ENCODE measurements at regions not wholly inside any gene's neighbourhood (a gene's known extent, or its start where the extent isn't known, plus 50 kb on each side); places are given as distances from the start of the nearest gene placed in this dataset.
A peak's percentile ranks its signal among the peaks of the same experiment; 100 is the strongest.
"Not testable (repeated sequence)": the region's sequence is repeated elsewhere in the genome, so short reads cannot be mapped to it uniquely, and the experiment has no call there.

DNA sequence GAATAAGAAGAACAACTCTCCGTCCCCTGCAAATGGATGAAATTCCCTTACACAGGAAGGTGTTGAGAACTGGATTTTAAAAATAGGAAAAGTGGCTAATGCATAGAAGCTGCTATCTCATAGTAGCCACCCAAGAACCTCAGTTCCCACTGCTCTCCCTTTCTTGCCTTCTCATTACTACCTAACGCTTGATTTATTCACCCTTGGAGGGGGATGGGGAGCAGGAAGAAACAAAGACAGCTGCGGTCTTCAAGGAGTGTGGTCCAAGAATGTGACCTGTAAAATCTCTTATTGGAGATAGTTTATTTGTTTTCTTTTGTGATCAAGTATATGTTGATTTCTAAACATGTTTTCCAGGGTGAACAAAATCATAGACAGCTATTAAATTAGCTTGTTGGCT, 274.1 kb upstream of the CTNNB1 start:
- Mint-ChIP-seq H3K27me3 (ENCODE audit: low read depth) (peaks cover 15% of the 10 kb centered on the region), H3K4me1 (ENCODE audit: low read depth) (no peaks in the 10 kb centered on the region), H3K4me3 (no peak overlapping the region), H3K27ac (no peak overlapping the region), H3K36me3 (ENCODE audit: low read depth) (no peaks in the 10 kb centered on the region), H3K9me3 (no peaks in the 10 kb centered on the region)
- no peak for DNase-seq
- intact Hi-C loops (cut with micrococcal nuclease) = no loop called here
- CTCF ChIA-PET = interaction anchor here (0.8 kb wide), 1 partner anchor 145 kb away, joined by 5 read pairs; no protein-coding TSS in a partner anchor

DNA sequence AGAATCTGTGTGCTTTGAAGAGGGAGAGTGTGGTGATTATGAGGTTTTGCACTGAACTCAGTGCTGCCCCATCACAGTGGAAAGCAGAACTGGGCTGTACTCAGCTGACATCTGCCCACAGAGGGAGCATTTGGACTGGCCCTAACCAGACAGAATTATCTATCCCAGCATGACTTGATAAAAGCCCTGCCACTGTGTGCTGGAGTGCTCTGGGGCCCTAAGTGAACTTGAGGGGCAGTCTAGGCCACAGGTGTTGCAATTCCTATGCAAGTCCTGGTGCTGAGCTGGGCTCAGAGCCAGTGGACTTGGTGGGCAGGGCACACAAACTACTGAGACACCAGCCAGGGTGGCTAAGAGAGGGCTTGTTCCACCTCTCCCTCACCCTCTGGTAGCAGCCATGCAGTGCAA, 269.2 kb upstream of the CTNNB1 start:
- no peaks in the 10 kb centered on the region for H3K36me3 Mint-ChIP-seq (ENCODE audit: low read depth)
- no peak for DNase-seq
- no peak overlapping the region for H3K27ac Mint-ChIP-seq
- H3K4me1 Mint-ChIP-seq (ENCODE audit: low read depth) = no peaks in the 10 kb centered on the region
- intact Hi-C loops (cut with micrococcal nuclease) = no loop called here
- H3K4me3 Mint-ChIP-seq = no peak overlapping the region
- H3K27me3 Mint-ChIP-seq (ENCODE audit: low read depth) = peaks cover 7% of the 10 kb centered on the region
- H3K9me3 Mint-ChIP-seq = peaks cover 8% of the 10 kb centered on the region
- CTCF ChIA-PET = no interaction called here

DNA sequence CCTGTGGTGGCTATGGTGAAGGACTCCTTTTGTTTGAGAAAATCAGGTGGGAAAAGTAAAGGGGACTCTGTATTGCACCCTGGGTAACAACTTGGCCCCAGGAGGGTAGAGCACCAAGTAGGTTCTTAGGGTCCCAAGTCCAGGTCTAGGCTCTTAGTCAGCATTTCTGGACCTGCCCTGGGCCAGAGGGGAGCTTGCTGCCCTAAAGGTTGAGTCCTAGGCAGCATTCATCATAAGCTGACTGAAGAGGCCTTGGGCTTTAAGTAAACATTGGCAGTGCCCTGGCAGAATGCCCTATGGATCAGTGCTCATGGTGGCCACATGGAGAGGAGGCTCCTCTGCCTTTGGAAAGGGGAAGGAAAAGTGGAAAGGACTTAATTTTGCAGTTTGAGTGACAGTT, 268.5 kb upstream of the CTNNB1 start:
- Mint-ChIP-seq H3K36me3 (ENCODE audit: low read depth) (no peaks in the 10 kb centered on the region), H3K27ac (no peak overlapping the region), H3K9me3 (peaks cover 8% of the 10 kb centered on the region), H3K4me3 (no peak overlapping the region), H3K4me1 (ENCODE audit: low read depth) (no peaks in the 10 kb centered on the region), H3K27me3 (ENCODE audit: low read depth) (peaks cover 7% of the 10 kb centered on the region)
- CTCF ChIA-PET = no interaction called here
- no peak for DNase-seq
- intact Hi-C loops (cut with micrococcal nuclease) = no loop called here

DNA sequence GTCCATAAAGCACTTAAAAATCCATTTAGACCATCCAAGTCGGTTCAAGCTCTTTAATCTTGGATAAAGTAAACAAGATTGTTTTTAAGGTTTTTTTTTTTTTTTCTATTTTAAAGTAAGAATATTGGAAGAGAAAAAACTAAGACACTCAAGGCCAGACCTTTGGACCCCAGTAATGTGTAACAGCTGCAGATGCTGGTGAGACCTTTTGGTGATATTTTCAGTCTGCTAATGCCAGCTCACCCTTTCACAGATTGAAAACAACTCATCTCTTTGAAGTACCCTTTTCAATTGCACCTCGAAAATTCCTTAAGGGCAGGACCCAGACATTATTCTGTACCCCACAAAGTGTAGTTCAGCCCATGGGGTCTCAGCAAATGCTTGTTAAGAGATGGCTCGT, 260.7 kb upstream of the CTNNB1 start:
- H3K4me3 Mint-ChIP-seq = no peak overlapping the region
- no peaks in the 10 kb centered on the region for H3K27me3 Mint-ChIP-seq (ENCODE audit: low read depth)
- intact Hi-C loops (cut with micrococcal nuclease) = no loop called here
- H3K27ac Mint-ChIP-seq = no peak overlapping the region
- CTCF ChIA-PET = no interaction called here
- no peaks in the 10 kb centered on the region for H3K9me3 Mint-ChIP-seq
- DNase-seq = no peak
- H3K36me3 Mint-ChIP-seq (ENCODE audit: low read depth) = no peaks in the 10 kb centered on the region
- H3K4me1 Mint-ChIP-seq (ENCODE audit: low read depth) = no peaks in the 10 kb centered on the region

- intact Hi-C loops (cut with micrococcal nuclease) = no loop called here
- H3K36me3 Mint-ChIP-seq (ENCODE audit: low read depth) = no peaks in the 10 kb centered on the region
- no peaks in the 10 kb centered on the region for H3K4me1 Mint-ChIP-seq (ENCODE audit: low read depth)
- no peaks in the 10 kb centered on the region for H3K9me3 Mint-ChIP-seq
- H3K27me3 Mint-ChIP-seq (ENCODE audit: low read depth) = no peaks in the 10 kb centered on the region
- H3K4me3 Mint-ChIP-seq = no peak overlapping the region
- no peak for DNase-seq
- CTCF ChIA-PET = no interaction called here
- H3K27ac Mint-ChIP-seq = no peak overlapping the region
These were observed 260.1 kb upstream of the CTNNB1 start for GRCh38 chr3:40939030-40939740.

DNA sequence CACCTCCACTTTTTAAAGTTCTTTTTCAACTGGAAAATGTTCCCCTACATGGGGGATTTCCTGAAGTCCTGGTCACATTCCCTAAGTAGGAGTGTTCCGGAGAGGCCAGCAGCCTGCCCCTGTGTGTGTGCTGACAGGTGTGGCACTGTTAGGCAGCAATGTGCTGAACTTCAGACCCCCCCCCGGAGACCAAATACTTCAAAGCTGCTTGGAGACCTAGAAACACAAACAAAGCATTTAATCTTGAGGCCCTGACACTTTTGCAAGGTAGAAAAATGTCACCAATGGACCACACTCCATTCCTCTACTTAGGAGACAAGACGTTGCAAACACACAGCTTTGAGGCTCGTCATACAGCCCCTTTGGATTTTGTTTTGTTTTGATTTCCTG, 259.6 kb upstream of the CTNNB1 start:
- CTCF ChIA-PET = no interaction called here

GRCh38 chr3:40940651-40941050, 258.7 kb upstream of the CTNNB1 start:
- no peaks in the 10 kb centered on the region for H3K4me1 Mint-ChIP-seq (ENCODE audit: low read depth)
- H3K36me3 Mint-ChIP-seq (ENCODE audit: low read depth) = no peaks in the 10 kb centered on the region
- CTCF ChIA-PET = no interaction called here
- intact Hi-C loops (cut with micrococcal nuclease) = no loop called here
- DNase-seq = no peak
- H3K9me3 Mint-ChIP-seq = no peaks in the 10 kb centered on the region
- H3K27me3 Mint-ChIP-seq (ENCODE audit: low read depth) = no peaks in the 10 kb centered on the region
- H3K4me3 Mint-ChIP-seq = no peak overlapping the region
- no peak overlapping the region for H3K27ac Mint-ChIP-seq

More for the DNA sequence above, 259.6 kb upstream of the CTNNB1 start:
- no peak overlapping the region for H3K4me3 Mint-ChIP-seq
- H3K27me3 Mint-ChIP-seq (ENCODE audit: low read depth) = no peaks in the 10 kb centered on the region
- intact Hi-C loops (cut with micrococcal nuclease) = no loop called here
- H3K9me3 Mint-ChIP-seq = no peaks in the 10 kb centered on the region
- no peaks in the 10 kb centered on the region for H3K36me3 Mint-ChIP-seq (ENCODE audit: low read depth)
- no peak overlapping the region for H3K27ac Mint-ChIP-seq
- H3K4me1 Mint-ChIP-seq (ENCODE audit: low read depth) = no peaks in the 10 kb centered on the region
- DNase-seq = no peak

DNA sequence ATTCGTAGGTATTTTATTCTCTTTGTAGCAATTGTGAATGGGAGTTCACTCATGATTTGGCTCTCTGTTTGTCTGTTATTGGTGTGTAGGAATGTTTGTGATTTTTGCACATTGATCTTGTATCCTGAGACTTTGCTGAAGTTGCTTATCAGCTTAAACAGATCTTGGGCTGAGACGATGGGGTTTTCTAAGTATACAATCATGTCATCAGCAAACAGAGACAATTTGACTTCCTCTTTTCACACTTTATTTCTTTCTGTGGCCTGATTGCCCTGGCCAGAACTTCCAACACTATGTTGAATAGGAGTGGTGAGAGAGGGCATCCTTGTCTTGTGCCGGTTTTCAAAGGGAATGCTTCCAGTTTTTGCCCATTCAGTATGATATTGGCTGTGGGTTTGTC, 252.3 kb upstream of the CTNNB1 start:
- DNase-seq; CTCF ChIA-PET; H3K9me3 Mint-ChIP-seq; H3K4me1 Mint-ChIP-seq (ENCODE audit: low read depth); H3K4me3 Mint-ChIP-seq; intact Hi-C loops (cut with micrococcal nuclease); H3K27ac Mint-ChIP-seq; H3K36me3 Mint-ChIP-seq (ENCODE audit: low read depth): not testable (repeated sequence)
- H3K27me3 Mint-ChIP-seq (ENCODE audit: low read depth) = peaks cover 21% of the 10 kb centered on the region

- H3K36me3 Mint-ChIP-seq (ENCODE audit: low read depth); DNase-seq; H3K4me3 Mint-ChIP-seq; H3K4me1 Mint-ChIP-seq (ENCODE audit: low read depth); CTCF ChIA-PET; H3K27ac Mint-ChIP-seq; intact Hi-C loops (cut with micrococcal nuclease): not testable (repeated sequence)
- Mint-ChIP-seq H3K27me3 (ENCODE audit: low read depth) (peaks cover 25% of the 10 kb centered on the region), H3K9me3 (peaks cover 15% of the 10 kb centered on the region)
These were observed 250.0 kb upstream of the CTNNB1 start for GRCh38 chr3:40949347-40949746.

- Mint-ChIP-seq H3K27me3 (ENCODE audit: low read depth) (peaks cover 22% of the 10 kb centered on the region), H3K9me3 (peaks cover 14% of the 10 kb centered on the region), H3K36me3 (ENCODE audit: low read depth) (no peaks in the 10 kb centered on the region), H3K4me3 (no peak overlapping the region), H3K4me1 (ENCODE audit: low read depth) (no peaks in the 10 kb centered on the region), H3K27ac (no peak overlapping the region)
- CTCF ChIA-PET = no interaction called here
- DNase-seq = no peak
- intact Hi-C loops (cut with micrococcal nuclease) = no loop called here
These were observed 247.7 kb upstream of the CTNNB1 start for GRCh38 chr3:40951636-40952035.

DNA sequence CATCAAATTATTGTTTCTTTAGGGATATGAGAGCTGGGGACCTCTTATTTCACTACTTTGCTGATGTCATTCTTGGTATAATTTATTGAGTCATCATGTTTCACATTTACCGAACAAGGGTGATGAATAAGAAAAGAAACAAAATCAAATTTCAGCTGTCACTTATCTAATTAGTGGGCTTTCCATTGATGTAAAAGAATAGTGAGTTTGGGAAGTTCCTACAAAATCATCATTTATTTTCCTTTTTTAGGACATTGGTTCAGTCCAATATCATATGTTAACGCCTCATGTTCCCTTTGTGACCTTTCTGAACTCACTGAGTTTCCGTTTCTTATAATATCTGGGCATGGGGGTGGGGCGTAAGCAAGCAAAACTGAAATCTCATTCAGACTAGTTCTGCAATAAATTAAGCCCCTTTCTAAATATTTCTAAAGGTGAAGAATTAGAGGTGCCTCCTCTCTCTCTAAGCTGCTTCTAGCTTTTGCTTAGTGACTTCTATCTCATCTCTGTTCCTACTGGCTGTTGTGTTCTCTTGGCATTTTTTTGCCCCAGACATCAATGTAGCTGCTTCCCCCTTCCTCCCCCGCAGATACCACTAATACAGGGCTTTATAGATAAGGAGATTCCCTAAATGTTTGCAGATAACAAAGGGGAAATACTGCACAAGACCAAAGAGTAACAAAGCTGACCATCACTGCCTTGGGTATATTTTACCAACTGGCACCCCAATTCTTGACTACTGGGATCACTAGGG, 238.0 kb upstream of the CTNNB1 start:
- intact Hi-C loops (cut with micrococcal nuclease) = no loop called here
- no peak overlapping the region for H3K4me3 Mint-ChIP-seq
- no peak for DNase-seq
- H3K4me1 Mint-ChIP-seq (ENCODE audit: low read depth) = peaks cover 8% of the 10 kb centered on the region
- H3K27ac Mint-ChIP-seq = peak overlapping the region; percentile 63
- peaks cover 20% of the 10 kb centered on the region for H3K27me3 Mint-ChIP-seq (ENCODE audit: low read depth)
- no peaks in the 10 kb centered on the region for H3K36me3 Mint-ChIP-seq (ENCODE audit: low read depth)
- peaks cover 7% of the 10 kb centered on the region for H3K9me3 Mint-ChIP-seq
- CTCF ChIA-PET = no interaction called here

- H3K27me3 Mint-ChIP-seq (ENCODE audit: low read depth) = peaks cover 25% of the 10 kb centered on the region
- no peak overlapping the region for H3K27ac Mint-ChIP-seq
- H3K4me3 Mint-ChIP-seq = no peak overlapping the region
- H3K36me3 Mint-ChIP-seq (ENCODE audit: low read depth) = no peaks in the 10 kb centered on the region
- CTCF ChIA-PET = no interaction called here
- peaks cover 8% of the 10 kb centered on the region for H3K4me1 Mint-ChIP-seq (ENCODE audit: low read depth)
- intact Hi-C loops (cut with micrococcal nuclease) = no loop called here
- no peak for DNase-seq
- H3K9me3 Mint-ChIP-seq = peaks cover 4% of the 10 kb centered on the region
These were observed 236.6 kb upstream of the CTNNB1 start for GRCh38 chr3:40962721-40963120.

- Mint-ChIP-seq H3K9me3 (no peaks in the 10 kb centered on the region), H3K4me1 (ENCODE audit: low read depth) (peaks cover 13% of the 10 kb centered on the region), H3K36me3 (ENCODE audit: low read depth) (no peaks in the 10 kb centered on the region), H3K27ac (no peak overlapping the region), H3K27me3 (ENCODE audit: low read depth) (peaks cover 36% of the 10 kb centered on the region), H3K4me3 (no peak overlapping the region)
- CTCF ChIA-PET = no interaction called here
- DNase-seq = no peak
- intact Hi-C loops (cut with micrococcal nuclease) = no loop called here
These were observed 230.6 kb upstream of the CTNNB1 start for GRCh38 chr3:40968666-40969065.

Measured in activated naive CD4-positive, alpha-beta T cell treated with anti-CD3 and anti-CD28 coated beads for 36 hours (primary cell).